ENCODE measurements at regions not wholly inside any gene's neighbourhood (a gene's known extent, or its start where the extent isn't known, plus 50 kb on each side); places are given as distances from the start of the nearest gene placed in this dataset.

DNA sequence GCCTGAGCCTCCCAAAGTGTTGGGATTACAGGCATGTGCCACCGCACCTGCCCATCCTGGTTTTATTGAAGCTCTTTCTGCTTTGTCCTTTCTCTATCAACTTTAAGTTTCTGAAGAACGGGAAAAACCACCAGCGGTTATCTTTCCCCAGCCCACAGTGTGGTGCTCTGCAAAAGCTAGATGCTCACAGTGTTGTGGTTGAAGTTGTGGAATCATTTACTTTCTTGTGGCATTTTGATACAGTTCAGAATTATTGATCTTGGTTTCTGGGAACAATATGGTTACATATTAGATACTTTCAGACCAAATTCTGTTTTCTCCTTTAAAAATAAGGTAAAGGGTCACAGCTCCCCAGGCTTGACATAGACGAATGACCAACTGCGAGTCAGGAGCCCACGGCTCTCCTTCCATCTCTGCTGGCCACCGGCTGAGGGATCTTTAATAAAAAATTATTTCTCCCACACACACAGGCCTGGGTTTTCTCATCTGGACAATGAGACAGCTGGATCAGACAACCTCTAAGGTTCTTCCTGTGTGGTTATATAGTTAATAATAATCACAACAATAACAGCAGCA, 385.3 kb downstream of the SETD4 start:
- peaks cover 0 to 13% of the 10 kb centered on the region in 2 donors for H3K4me1 ChIP-seq (ENCODE audit: control insufficient read depth in 1 of 2, insufficient read depth in 2 of 2, low read length in 2 of 2)
- no peak overlapping the region for H3K9ac ChIP-seq (ENCODE audit: low read depth in 1 of 2, low read length in 2 of 2)
- H3K27me3 ChIP-seq (ENCODE audit: control insufficient read depth in 1 of 2, insufficient read depth in 2 of 2, low read length in 2 of 2): no peaks in the 10 kb centered on the region
- no peaks in the 10 kb centered on the region for H3K36me3 ChIP-seq (ENCODE audit: control insufficient read depth in 1 of 2, insufficient read depth in 2 of 2, low read length in 2 of 2)
- H3K27ac ChIP-seq (ENCODE audit: low read depth, low read length): no peak overlapping the region
- H3K4me3 ChIP-seq (ENCODE audit: low read depth in 1 of 2, low read length in 2 of 2): no peak overlapping the region
- no peaks in the 10 kb centered on the region for H3K9me3 ChIP-seq (ENCODE audit: control insufficient read depth in 1 of 2, low read length in 2 of 2)

GRCh38 chr21:35674091-35674671, 386.1 kb downstream of the SETD4 start:
- Histone ChIP-seq H3K9ac (ENCODE audit: low read depth in 1 of 2, low read length in 2 of 2) (no peak overlapping the region), H3K27me3 (ENCODE audit: control insufficient read depth in 1 of 2, insufficient read depth in 2 of 2, low read length in 2 of 2) (no peaks in the 10 kb centered on the region), H3K36me3 (ENCODE audit: control insufficient read depth in 1 of 2, insufficient read depth in 2 of 2, low read length in 2 of 2) (no peaks in the 10 kb centered on the region)

DNA sequence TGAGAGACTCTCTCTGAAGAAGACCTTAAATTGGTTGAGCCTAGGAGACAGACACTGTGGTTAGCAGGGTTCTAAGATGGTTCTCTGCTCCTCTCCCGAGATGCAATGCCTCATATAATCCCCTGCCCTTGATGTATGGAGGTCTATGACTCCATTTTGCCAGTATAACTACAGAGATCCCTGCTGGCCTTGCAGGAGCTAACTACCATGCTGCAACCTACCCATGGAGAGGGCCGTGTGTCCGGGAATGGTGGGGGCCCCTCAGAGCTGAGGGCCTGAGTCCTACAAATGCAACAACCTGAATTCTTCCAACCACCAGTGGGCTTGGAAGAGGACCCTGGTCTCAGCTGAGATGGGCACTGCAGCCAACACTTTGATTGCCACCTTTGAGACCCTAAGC, 388.0 kb downstream of the SETD4 start:
- H3K4me1 ChIP-seq (ENCODE audit: control insufficient read depth in 1 of 2, insufficient read depth in 2 of 2, low read length in 2 of 2): peaks cover 0 to 10% of the 10 kb centered on the region in 2 donors
- no peak overlapping the region for H3K9ac ChIP-seq (ENCODE audit: low read depth in 1 of 2, low read length in 2 of 2)
- no peaks in the 10 kb centered on the region for H3K9me3 ChIP-seq (ENCODE audit: control insufficient read depth in 1 of 2, low read length in 2 of 2)
- no peak overlapping the region for H3K4me3 ChIP-seq (ENCODE audit: low read depth in 1 of 2, low read length in 2 of 2)
- no peak overlapping the region for H3K27ac ChIP-seq (ENCODE audit: low read depth, low read length)
- no peaks in the 10 kb centered on the region for H3K36me3 ChIP-seq (ENCODE audit: control insufficient read depth in 1 of 2, insufficient read depth in 2 of 2, low read length in 2 of 2)
- no peaks in the 10 kb centered on the region for H3K27me3 ChIP-seq (ENCODE audit: control insufficient read depth in 1 of 2, insufficient read depth in 2 of 2, low read length in 2 of 2)

More at GRCh38 chr21:35674091-35674671, 386.1 kb downstream of the SETD4 start:
- peaks cover 0 to 13% of the 10 kb centered on the region in 2 donors for H3K4me1 ChIP-seq (ENCODE audit: control insufficient read depth in 1 of 2, insufficient read depth in 2 of 2, low read length in 2 of 2)
- H3K9me3 ChIP-seq (ENCODE audit: control insufficient read depth in 1 of 2, low read length in 2 of 2): no peaks in the 10 kb centered on the region
- no peak overlapping the region for H3K27ac ChIP-seq (ENCODE audit: low read depth, low read length)
- H3K4me3 ChIP-seq (ENCODE audit: low read depth in 1 of 2, low read length in 2 of 2): no peak overlapping the region

DNA sequence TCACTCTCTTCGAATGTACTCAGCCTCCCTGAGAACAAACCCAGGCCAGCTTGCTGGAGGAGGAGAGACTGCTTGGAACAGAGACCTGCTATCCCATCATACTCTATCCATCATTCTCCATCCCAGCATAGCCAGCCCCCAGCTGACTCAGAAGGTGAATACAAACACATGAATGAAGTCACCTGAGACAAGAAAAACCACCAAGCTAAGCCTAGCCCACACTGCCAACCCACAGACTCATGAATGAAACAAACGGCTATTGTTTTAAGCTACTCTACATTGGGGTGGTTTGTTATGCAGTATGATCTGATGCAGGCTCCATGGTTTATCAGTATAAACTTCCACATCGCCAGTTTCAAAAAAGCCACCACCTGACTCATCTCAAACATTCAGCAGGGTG, 395.6 kb downstream of the SETD4 start:
- Histone ChIP-seq H3K4me1 (ENCODE audit: control insufficient read depth in 1 of 2, insufficient read depth in 2 of 2, low read length in 2 of 2) (no peaks in the 10 kb centered on the region), H3K9me3 (ENCODE audit: control insufficient read depth in 1 of 2, low read length in 2 of 2) (no peaks in the 10 kb centered on the region), H3K27me3 (ENCODE audit: control insufficient read depth in 1 of 2, insufficient read depth in 2 of 2, low read length in 2 of 2) (no peaks in the 10 kb centered on the region), H3K27ac (ENCODE audit: low read depth, low read length) (no peak overlapping the region), H3K4me3 (ENCODE audit: low read depth in 1 of 2, low read length in 2 of 2) (no peak overlapping the region), H3K9ac (ENCODE audit: low read depth in 1 of 2, low read length in 2 of 2) (no peak overlapping the region), H3K36me3 (ENCODE audit: control insufficient read depth in 1 of 2, insufficient read depth in 2 of 2, low read length in 2 of 2) (no peaks in the 10 kb centered on the region)

- no peak overlapping the region for H3K4me3 ChIP-seq (ENCODE audit: low read depth in 1 of 2, low read length in 2 of 2)
- H3K27me3 ChIP-seq (ENCODE audit: control insufficient read depth in 1 of 2, insufficient read depth in 2 of 2, low read length in 2 of 2): no peaks in the 10 kb centered on the region
- no peaks in the 10 kb centered on the region for H3K4me1 ChIP-seq (ENCODE audit: control insufficient read depth in 1 of 2, insufficient read depth in 2 of 2, low read length in 2 of 2)
- no peaks in the 10 kb centered on the region for H3K9me3 ChIP-seq (ENCODE audit: control insufficient read depth in 1 of 2, low read length in 2 of 2)
- no peaks in the 10 kb centered on the region for H3K36me3 ChIP-seq (ENCODE audit: control insufficient read depth in 1 of 2, insufficient read depth in 2 of 2, low read length in 2 of 2)
- H3K27ac ChIP-seq (ENCODE audit: low read depth, low read length): no peak overlapping the region
- H3K9ac ChIP-seq (ENCODE audit: low read depth in 1 of 2, low read length in 2 of 2): no peak overlapping the region
Measured at GRCh38 chr21:35663856-35664606, 396.3 kb downstream of the SETD4 start.

DNA sequence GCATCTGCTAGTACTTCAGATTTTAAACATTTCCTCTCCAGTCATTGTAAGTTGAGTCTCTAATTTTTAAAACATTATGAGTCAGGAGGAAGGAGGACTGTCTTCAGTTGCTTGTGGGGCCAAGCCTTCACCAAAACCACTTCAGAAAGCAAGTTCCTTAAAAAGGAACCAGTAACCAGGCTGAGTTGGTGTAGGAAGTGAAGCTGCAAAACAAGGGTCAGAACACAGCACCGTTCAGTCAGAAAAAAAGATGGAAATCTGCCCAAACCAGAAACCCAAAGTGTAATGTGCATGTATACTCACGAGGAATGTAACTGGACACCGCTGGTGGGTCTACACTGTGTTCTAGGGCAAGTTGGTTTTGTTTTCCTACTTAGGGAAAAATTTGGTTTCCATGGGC, 402.1 kb downstream of the SETD4 start:
- no peak overlapping the region for H3K27ac ChIP-seq (ENCODE audit: low read depth, low read length)
- no peaks in the 10 kb centered on the region for H3K36me3 ChIP-seq (ENCODE audit: control insufficient read depth in 1 of 2, insufficient read depth in 2 of 2, low read length in 2 of 2)

DNA sequence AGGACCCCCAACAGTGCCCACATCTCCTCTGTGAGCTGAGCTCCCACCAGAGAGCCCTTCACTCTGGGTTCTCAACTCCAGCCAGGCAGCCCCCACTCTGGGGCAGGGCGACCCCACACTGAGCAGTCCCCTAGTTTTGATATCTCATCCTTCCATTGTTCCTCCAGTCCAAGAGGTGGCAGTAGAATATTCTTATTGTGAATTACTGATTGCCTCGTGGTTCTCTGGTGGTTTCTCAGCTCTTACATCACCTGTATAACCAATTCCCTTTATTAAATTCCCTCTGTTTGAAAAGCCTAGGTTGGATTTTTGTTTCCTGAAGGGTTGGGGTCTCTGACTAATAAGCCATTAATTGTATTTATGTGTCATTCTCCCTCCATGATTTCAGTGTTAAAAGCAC, 407.5 kb downstream of the SETD4 start:
- H3K36me3 ChIP-seq (ENCODE audit: control insufficient read depth in 1 of 2, insufficient read depth in 2 of 2, low read length in 2 of 2): no peaks in the 10 kb centered on the region
- no peak overlapping the region for H3K4me3 ChIP-seq (ENCODE audit: low read depth in 1 of 2, low read length in 2 of 2)
- peaks cover 15 to 18% of the 10 kb centered on the region in 2 donors for H3K4me1 ChIP-seq (ENCODE audit: control insufficient read depth in 1 of 2, insufficient read depth in 2 of 2, low read length in 2 of 2)
- H3K27ac ChIP-seq (ENCODE audit: low read depth, low read length): no peak overlapping the region
- no peaks in the 10 kb centered on the region for H3K27me3 ChIP-seq (ENCODE audit: control insufficient read depth in 1 of 2, insufficient read depth in 2 of 2, low read length in 2 of 2)
- no peak overlapping the region for H3K9ac ChIP-seq (ENCODE audit: low read depth in 1 of 2, low read length in 2 of 2)
- H3K9me3 ChIP-seq (ENCODE audit: control insufficient read depth in 1 of 2, low read length in 2 of 2): no peaks in the 10 kb centered on the region

More for the DNA sequence above, 402.1 kb downstream of the SETD4 start:
- H3K4me1 ChIP-seq (ENCODE audit: control insufficient read depth in 1 of 2, insufficient read depth in 2 of 2, low read length in 2 of 2): no peaks in the 10 kb centered on the region
- no peak overlapping the region for H3K9ac ChIP-seq (ENCODE audit: low read depth in 1 of 2, low read length in 2 of 2)
- H3K9me3 ChIP-seq (ENCODE audit: control insufficient read depth in 1 of 2, low read length in 2 of 2): no peaks in the 10 kb centered on the region
- no peak overlapping the region for H3K4me3 ChIP-seq (ENCODE audit: low read depth in 1 of 2, low read length in 2 of 2)
- no peaks in the 10 kb centered on the region for H3K27me3 ChIP-seq (ENCODE audit: control insufficient read depth in 1 of 2, insufficient read depth in 2 of 2, low read length in 2 of 2)

DNA sequence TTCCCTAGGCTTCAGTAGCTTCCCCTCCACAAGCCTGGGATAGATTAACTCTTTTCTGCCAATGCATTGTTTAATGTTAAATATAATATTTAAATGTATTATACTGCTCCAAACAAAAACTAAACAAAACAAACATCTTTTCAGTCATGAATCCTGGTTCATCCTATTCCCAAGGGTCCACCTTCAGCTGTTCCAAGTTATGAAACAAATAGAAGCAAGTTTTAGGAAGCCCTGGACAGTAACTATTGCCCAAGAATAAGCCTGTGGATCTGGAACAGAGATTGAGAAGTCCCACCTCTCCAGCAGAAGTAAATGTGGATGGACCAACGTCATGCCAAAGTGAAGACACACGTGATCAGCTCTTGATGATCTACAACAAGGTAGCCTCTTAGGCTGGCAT, 408.1 kb downstream of the SETD4 start:
- Histone ChIP-seq H3K4me1 (ENCODE audit: control insufficient read depth in 1 of 2, insufficient read depth in 2 of 2, low read length in 2 of 2) (peaks cover 15 to 18% of the 10 kb centered on the region in 2 donors), H3K36me3 (ENCODE audit: control insufficient read depth in 1 of 2, insufficient read depth in 2 of 2, low read length in 2 of 2) (no peaks in the 10 kb centered on the region), H3K27me3 (ENCODE audit: control insufficient read depth in 1 of 2, insufficient read depth in 2 of 2, low read length in 2 of 2) (no peaks in the 10 kb centered on the region), H3K9me3 (ENCODE audit: control insufficient read depth in 1 of 2, low read length in 2 of 2) (no peaks in the 10 kb centered on the region), H3K4me3 (ENCODE audit: low read depth in 1 of 2, low read length in 2 of 2) (no peak overlapping the region), H3K27ac (ENCODE audit: low read depth, low read length) (no peak overlapping the region), H3K9ac (ENCODE audit: low read depth in 1 of 2, low read length in 2 of 2) (no peak overlapping the region)

DNA sequence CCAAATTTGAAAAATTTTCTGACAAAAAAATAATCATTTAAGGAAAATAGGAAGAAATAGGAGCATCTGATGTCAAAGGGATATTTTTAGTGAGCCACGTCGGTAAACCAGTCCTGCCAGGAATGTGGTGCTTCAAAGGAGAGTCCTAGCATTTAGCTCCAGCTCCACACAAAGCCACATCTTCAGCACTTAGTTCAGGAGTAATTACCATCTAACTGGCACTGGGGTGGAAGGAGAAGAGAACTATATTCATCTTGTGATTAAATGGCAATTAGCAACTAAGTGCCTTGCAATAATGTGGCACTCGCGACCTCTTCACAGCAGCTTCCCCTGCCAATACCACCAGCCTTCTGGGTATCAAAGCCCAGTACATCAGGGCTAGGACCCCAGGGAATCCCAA, 409.1 kb downstream of the SETD4 start:
- no peak overlapping the region for H3K4me3 ChIP-seq (ENCODE audit: low read depth in 1 of 2, low read length in 2 of 2)
- peaks cover 15 to 18% of the 10 kb centered on the region in 2 donors for H3K4me1 ChIP-seq (ENCODE audit: control insufficient read depth in 1 of 2, insufficient read depth in 2 of 2, low read length in 2 of 2)
- no peaks in the 10 kb centered on the region for H3K27me3 ChIP-seq (ENCODE audit: control insufficient read depth in 1 of 2, insufficient read depth in 2 of 2, low read length in 2 of 2)

DNA sequence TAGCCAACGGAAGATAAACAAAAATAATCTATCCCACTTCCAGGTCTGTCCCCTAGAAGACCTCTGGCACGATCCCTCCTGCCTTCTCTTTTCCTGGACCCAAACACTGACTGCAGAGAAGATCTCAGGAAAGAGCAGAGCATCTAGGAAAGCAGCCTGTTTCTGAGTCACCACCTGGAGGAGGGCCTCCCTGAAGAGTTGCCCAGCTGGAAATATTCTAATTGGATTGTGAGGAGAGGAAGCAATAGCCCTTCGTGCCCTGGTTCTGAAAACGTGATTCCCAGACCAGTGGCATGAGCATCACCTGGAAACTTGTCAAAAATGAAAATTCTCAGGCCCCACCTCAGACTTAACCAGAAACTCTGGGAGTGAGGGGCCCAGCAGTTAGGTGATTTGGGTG, 411.1 kb downstream of the SETD4 start:
- H3K27ac ChIP-seq (ENCODE audit: low read depth, low read length): no peak overlapping the region

More for the DNA sequence above, 409.1 kb downstream of the SETD4 start:
- H3K9ac ChIP-seq (ENCODE audit: low read depth in 1 of 2, low read length in 2 of 2): no peak overlapping the region
- no peaks in the 10 kb centered on the region for H3K36me3 ChIP-seq (ENCODE audit: control insufficient read depth in 1 of 2, insufficient read depth in 2 of 2, low read length in 2 of 2)
- H3K27ac ChIP-seq (ENCODE audit: low read depth, low read length): no peak overlapping the region
- no peaks in the 10 kb centered on the region for H3K9me3 ChIP-seq (ENCODE audit: control insufficient read depth in 1 of 2, low read length in 2 of 2)

More for the DNA sequence above, 411.1 kb downstream of the SETD4 start:
- no peaks in the 10 kb centered on the region for H3K36me3 ChIP-seq (ENCODE audit: control insufficient read depth in 1 of 2, insufficient read depth in 2 of 2, low read length in 2 of 2)
- H3K9ac ChIP-seq (ENCODE audit: low read depth in 1 of 2, low read length in 2 of 2): no peak overlapping the region
- peaks cover 15 to 18% of the 10 kb centered on the region in 2 donors for H3K4me1 ChIP-seq (ENCODE audit: control insufficient read depth in 1 of 2, insufficient read depth in 2 of 2, low read length in 2 of 2)
- H3K9me3 ChIP-seq (ENCODE audit: control insufficient read depth in 1 of 2, low read length in 2 of 2): no peaks in the 10 kb centered on the region
- no peak overlapping the region for H3K4me3 ChIP-seq (ENCODE audit: low read depth in 1 of 2, low read length in 2 of 2)
- H3K27me3 ChIP-seq (ENCODE audit: control insufficient read depth in 1 of 2, insufficient read depth in 2 of 2, low read length in 2 of 2): no peaks in the 10 kb centered on the region
